Karpas-422 (cell line): ENCODE measurements at regions not wholly inside any gene's neighbourhood (a gene's known extent, or its start where the extent isn't known, plus 50 kb on each side); places are given as distances from the start of the nearest gene placed in this dataset.

Experiments
- DNase-seq: peaks from one replicate; pipeline ENCODE4 v3.0.0-alpha.2; 2015
- H2AFZ ChIP-seq: fragments of 200-600 bp; sonication (generic); 2 replicates; pipeline ENCODE4 v1.6.1; 2014; ENCODE audit warnings: antibody characterized with exemption, low read length, mixed read lengths
- H3K27ac ChIP-seq: fragments of 200-600 bp; sonication (generic); 2 replicates; pipeline ENCODE4 v1.5.1; 2014; ENCODE audit warnings: mild to moderate bottlenecking, low read length, moderate library complexity
- H3K27me3 ChIP-seq: fragments of 200-600 bp; sonication (generic); 2 replicates; pipeline ENCODE4 v1.6.1; 2014; ENCODE audit warnings: low read length, mixed read lengths
- H3K36me3 ChIP-seq: fragments of 200-600 bp; sonication (generic); 2 replicates; pipeline ENCODE4 v1.6.1; 2014; ENCODE audit warnings: low read length, mixed read lengths; ENCODE audit not compliant: insufficient read depth
- H3K4me1 ChIP-seq: fragments of 200-600 bp; sonication (generic); 2 replicates; pipeline ENCODE4 v1.6.1; 2014; ENCODE audit warnings: mild to moderate bottlenecking, low read length, mixed read lengths
- H3K4me2 ChIP-seq: fragments of 200-600 bp; sonication (generic); 2 replicates; pipeline ENCODE4 v1.6.1; 2014; ENCODE audit warnings: low read length, low read depth, mild to moderate bottlenecking; ENCODE audit not compliant: poor library complexity, severe bottlenecking
- H3K4me3 ChIP-seq: fragments of 200-600 bp; sonication (generic); 2 replicates; pipeline ENCODE4 v1.5.1; 2014; ENCODE audit warnings: mild to moderate bottlenecking, antibody characterized with exemption, low read length, mixed read lengths
- H3K79me2 ChIP-seq: fragments of 200-600 bp; sonication (generic); 2 replicates; pipeline ENCODE4 v1.6.1; 2014; ENCODE audit warnings: mild to moderate bottlenecking, low read length, mixed read lengths
- H3K9ac ChIP-seq: fragments of 200-600 bp; sonication (generic); 2 replicates; pipeline ENCODE4 v1.6.0; 2014; ENCODE audit warnings: low read length
- H3K9me2 ChIP-seq: fragments of 200-600 bp; sonication (generic), shearing (Covaris generic); replicated peaks from 2 replicates; pipeline ENCODE4 v1.6.0; 2014; ENCODE audit warnings: mild to moderate bottlenecking, low read length, moderate library complexity; ENCODE audit not compliant: insufficient read depth
- H3K9me3 ChIP-seq: fragments of 300-700, 200-600 bp; sonication (generic); 2 replicates; pipeline ENCODE4 v1.6.1; 2014; ENCODE audit warnings: low read length, mixed read lengths
- H4K20me1 ChIP-seq: fragments of 200-600 bp; sonication (generic); 2 replicates; pipeline ENCODE4 v1.6.1; 2014; ENCODE audit warnings: mild to moderate bottlenecking, antibody characterized with exemption, low read length, low read depth; ENCODE audit not compliant: insufficient read depth

DNA sequence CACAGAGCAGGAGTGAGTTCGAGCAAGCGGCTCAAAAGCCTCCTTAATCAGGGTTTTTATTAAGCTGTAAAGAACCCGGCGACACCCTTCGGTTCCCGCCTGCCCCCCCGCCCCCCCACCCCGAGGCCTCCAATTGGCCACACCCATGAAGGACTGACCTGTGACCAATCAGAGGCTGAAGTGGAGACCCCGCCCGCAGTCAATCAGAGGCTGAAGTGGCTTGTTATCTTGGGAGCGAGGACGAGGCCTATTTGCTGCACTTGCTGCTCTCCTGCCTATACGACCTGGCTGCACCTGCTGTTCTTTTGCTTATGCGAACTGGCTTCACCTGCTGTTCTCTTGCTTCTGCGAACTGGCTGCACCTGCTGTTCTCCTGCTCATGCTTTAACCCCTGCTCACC is 844.9 kb downstream of the OLFM4 start:
- Histone ChIP-seq H3K4me1 (no peaks in the 10 kb centered on the region), H3K27me3 (no peaks in the 10 kb centered on the region), H3K27ac (no peak overlapping the region), H3K36me3 (no peaks in the 10 kb centered on the region), H3K4me3 (no peak overlapping the region), H3K9me3 (peaks cover 38% of the 10 kb centered on the region), H3K9ac (no peak overlapping the region), H3K4me2 (no peak overlapping the region), H4K20me1 (no peaks in the 10 kb centered on the region), H3K79me2 (no peaks in the 10 kb centered on the region), H3K9me2 (no peaks in the 10 kb centered on the region), H2AFZ (no peak overlapping the region)
- DNase-seq = no peak

DNA sequence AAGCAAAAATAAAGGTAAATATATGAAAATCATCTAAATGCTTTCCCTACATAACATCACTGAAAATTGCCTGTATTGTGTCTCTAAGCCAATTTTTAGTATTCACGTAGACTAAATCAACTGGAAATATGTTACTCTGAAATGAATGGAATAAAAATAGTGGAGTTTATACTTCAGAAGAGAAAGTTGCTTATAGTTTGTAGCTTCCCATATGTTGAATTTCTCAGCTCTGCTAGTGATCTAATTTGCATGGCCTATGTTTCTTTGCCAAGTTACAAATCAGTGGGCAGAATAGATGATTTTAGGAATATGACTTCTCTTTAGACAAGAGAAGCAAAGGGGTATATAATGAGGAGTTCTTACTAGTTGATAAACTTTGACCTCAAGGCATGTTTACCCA is 850.2 kb downstream of the OLFM4 start:
- no peak overlapping the region for H3K9ac ChIP-seq
- H3K4me2 ChIP-seq = no peak overlapping the region
- H4K20me1 ChIP-seq = no peaks in the 10 kb centered on the region
- H3K9me3 ChIP-seq = peaks cover 46% of the 10 kb centered on the region
- no peaks in the 10 kb centered on the region for H3K36me3 ChIP-seq
- DNase-seq = no peak
- H3K4me3 ChIP-seq = no peak overlapping the region
- H2AFZ ChIP-seq = no peak overlapping the region
- H3K27me3 ChIP-seq = no peaks in the 10 kb centered on the region
- no peaks in the 10 kb centered on the region for H3K9me2 ChIP-seq
- H3K79me2 ChIP-seq = no peaks in the 10 kb centered on the region
- H3K27ac ChIP-seq = no peak overlapping the region
- no peaks in the 10 kb centered on the region for H3K4me1 ChIP-seq

DNA sequence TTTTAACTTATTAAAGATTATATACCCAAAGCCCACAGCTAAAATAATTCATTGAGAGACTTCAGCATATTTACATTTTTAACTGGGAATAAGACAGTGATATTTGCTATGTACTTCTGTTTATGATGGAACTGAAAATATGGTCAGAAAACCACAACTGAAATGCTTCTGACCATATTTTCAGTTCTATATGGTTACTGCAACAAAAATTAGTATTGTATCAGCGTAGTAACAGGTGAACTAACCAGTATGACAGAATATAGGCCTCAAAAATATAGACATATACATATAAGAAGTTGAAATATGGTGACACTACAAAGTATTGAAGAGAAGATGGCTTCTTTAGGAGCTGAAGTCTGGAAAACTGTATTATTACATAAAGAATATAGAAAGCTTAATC is 857.4 kb downstream of the OLFM4 start:
- no peaks in the 10 kb centered on the region for H3K9me2 ChIP-seq
- no peaks in the 10 kb centered on the region for H3K27me3 ChIP-seq
- H3K4me1 ChIP-seq = no peaks in the 10 kb centered on the region
- H3K9ac ChIP-seq = no peak overlapping the region
- no peak overlapping the region for H3K27ac ChIP-seq
- H3K4me2 ChIP-seq = no peak overlapping the region
- no peak for DNase-seq
- no peaks in the 10 kb centered on the region for H3K79me2 ChIP-seq
- peaks cover 23% of the 10 kb centered on the region for H3K9me3 ChIP-seq
- H4K20me1 ChIP-seq = no peaks in the 10 kb centered on the region
- H2AFZ ChIP-seq = no peak overlapping the region
- H3K36me3 ChIP-seq = no peaks in the 10 kb centered on the region
- no peak overlapping the region for H3K4me3 ChIP-seq

DNA sequence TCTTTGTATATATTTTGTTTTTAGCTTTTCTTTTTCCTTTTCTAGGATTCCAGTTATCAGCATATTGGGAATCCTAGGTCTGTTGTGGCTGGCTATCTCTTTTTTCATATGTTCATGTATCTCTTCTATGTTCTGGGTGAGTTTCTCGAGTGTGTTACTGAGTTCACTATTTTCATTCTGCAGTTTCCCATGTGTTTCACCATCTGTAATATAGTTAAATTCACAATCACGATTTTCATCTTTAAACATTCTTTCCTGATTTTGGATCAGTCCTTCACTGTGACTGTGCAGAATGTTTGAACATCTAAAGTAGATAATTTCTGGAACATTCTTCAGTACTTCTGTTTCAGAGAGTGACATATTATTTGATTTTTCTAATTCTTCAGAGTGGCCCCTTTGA is 862.1 kb downstream of the OLFM4 start:
- Histone ChIP-seq H3K4me1 (no peaks in the 10 kb centered on the region), H3K4me2 (no peak overlapping the region), H3K27me3 (no peaks in the 10 kb centered on the region), H3K9ac (no peak overlapping the region), H3K4me3 (no peak overlapping the region), H4K20me1 (no peaks in the 10 kb centered on the region), H2AFZ (no peak overlapping the region), H3K79me2 (no peaks in the 10 kb centered on the region), H3K36me3 (no peaks in the 10 kb centered on the region; the same call in 1 of the 2 replicates), H3K27ac (no peak overlapping the region), H3K9me3 (peaks cover 18% of the 10 kb centered on the region), H3K9me2 (no peaks in the 10 kb centered on the region)
- no peak for DNase-seq

DNA sequence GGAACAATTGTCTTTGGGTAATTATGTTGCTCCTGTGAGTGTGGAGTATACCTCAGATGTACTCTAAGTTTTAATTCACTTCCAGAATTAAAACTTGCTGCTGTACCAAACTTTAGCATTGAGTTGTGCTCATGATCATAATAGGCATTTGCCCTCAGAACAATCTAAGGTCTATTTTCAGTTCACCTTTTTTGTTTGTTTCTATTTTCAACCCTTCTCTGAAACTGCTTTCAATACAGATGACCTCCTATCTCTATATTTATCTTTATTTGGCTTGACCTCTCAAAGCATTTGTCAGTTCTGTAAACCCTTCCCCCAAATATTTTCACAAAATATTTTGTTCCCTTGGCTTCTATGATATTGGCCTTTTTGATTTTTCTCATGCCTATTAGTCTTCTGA is 873.0 kb downstream of the OLFM4 start:
- Histone ChIP-seq H3K4me1 (no peaks in the 10 kb centered on the region), H3K4me3 (no peak overlapping the region), H3K9me2 (no peaks in the 10 kb centered on the region), H3K9me3 (peaks cover 6% of the 10 kb centered on the region; the same call in 1 of the 2 replicates), H3K36me3 (no peaks in the 10 kb centered on the region), H3K4me2 (no peak overlapping the region), H3K79me2 (no peaks in the 10 kb centered on the region), H2AFZ (no peak overlapping the region), H4K20me1 (no peaks in the 10 kb centered on the region), H3K27me3 (no peaks in the 10 kb centered on the region), H3K27ac (no peak overlapping the region), H3K9ac (no peak overlapping the region)
- no peak for DNase-seq

DNA sequence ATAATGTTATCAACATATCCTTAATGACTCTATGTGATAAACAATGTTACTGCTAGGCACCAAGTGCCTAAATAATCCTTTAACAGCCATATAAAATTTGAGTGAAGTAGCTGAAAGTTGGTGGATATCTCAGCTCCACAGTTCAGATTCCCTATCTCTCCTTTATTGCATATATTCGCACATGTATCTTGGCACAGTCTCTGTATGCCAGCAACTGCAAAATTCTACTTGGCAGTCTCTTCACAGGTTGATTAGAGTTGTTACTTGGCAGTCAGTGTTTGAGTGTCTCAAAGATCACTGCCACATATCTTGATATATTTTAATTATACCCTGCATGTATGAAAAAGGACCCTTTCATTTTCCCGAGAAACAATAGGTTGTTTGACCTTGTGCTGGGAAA is 879.3 kb downstream of the OLFM4 start:
- H3K27me3 ChIP-seq = no peaks in the 10 kb centered on the region
- H3K4me1 ChIP-seq = no peaks in the 10 kb centered on the region
- H3K9me2 ChIP-seq = no peaks in the 10 kb centered on the region
- H3K4me2 ChIP-seq = no peak overlapping the region
- H3K9me3 ChIP-seq = peaks cover 14% of the 10 kb centered on the region
- no peak overlapping the region for H3K27ac ChIP-seq
- no peaks in the 10 kb centered on the region for H4K20me1 ChIP-seq
- no peak overlapping the region for H3K4me3 ChIP-seq
- DNase-seq = no peak
- no peaks in the 10 kb centered on the region for H3K36me3 ChIP-seq
- H3K79me2 ChIP-seq = no peaks in the 10 kb centered on the region
- H2AFZ ChIP-seq = no peak overlapping the region
- no peak overlapping the region for H3K9ac ChIP-seq

DNA sequence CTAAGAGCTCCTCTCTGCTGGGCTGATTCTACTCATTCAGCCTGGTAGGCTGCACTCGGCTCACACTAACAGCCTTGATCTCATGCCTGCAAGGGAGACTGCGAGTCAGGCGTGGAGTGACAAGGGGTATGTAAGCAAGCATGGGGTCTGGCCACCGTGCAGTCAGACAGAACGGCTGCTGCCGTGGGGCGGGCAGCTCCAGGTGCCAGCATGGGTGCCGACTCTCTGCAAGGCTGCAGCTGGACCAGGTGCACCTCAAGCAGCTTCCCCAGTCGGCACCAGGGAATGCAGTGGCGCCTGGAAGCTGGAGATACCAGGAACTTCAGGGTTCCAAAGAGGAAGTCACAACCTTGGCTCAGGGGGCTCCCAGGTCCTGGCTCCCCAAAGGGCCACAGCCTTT is 892.3 kb downstream of the OLFM4 start:
- Histone ChIP-seq H3K36me3 (no peaks in the 10 kb centered on the region), H3K4me2 (no peak overlapping the region), H3K9ac (no peak overlapping the region), H3K9me2 (no peaks in the 10 kb centered on the region), H3K4me1 (no peaks in the 10 kb centered on the region), H3K27ac (no peak overlapping the region), H3K79me2 (no peaks in the 10 kb centered on the region), H2AFZ (no peak overlapping the region), H3K4me3 (no peak overlapping the region), H3K9me3 (peaks cover 16% of the 10 kb centered on the region), H4K20me1 (no peaks in the 10 kb centered on the region), H3K27me3 (no peaks in the 10 kb centered on the region)
- DNase-seq = no peak

DNA sequence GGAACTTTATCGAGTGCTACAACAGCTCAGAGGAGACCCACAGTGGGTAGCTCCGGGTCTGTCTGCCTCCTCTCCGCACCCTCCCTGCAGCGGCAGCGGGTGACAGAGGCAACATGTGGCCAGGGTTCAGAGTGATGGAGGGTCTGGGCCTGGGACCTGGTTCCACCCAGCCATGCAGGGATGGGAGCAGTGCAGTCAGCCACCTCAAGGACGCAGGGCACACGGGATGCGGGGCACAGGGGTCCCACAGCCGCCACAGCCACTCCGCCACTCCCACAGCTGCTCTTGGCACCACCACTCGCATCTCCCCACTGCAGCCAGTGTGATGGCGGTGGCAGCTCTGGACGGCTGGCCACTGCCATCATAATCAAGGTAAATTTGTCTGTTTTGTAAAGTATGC is 892.9 kb downstream of the OLFM4 start:
- H3K9me2 ChIP-seq = no peaks in the 10 kb centered on the region
- DNase-seq = no peak
- peaks cover 19% of the 10 kb centered on the region for H3K9me3 ChIP-seq
- no peaks in the 10 kb centered on the region for H3K36me3 ChIP-seq
- no peak overlapping the region for H3K9ac ChIP-seq
- H3K4me2 ChIP-seq = no peak overlapping the region
- H4K20me1 ChIP-seq = no peaks in the 10 kb centered on the region
- H2AFZ ChIP-seq = no peak overlapping the region
- H3K4me1 ChIP-seq = no peaks in the 10 kb centered on the region
- no peaks in the 10 kb centered on the region for H3K79me2 ChIP-seq
- no peak overlapping the region for H3K4me3 ChIP-seq
- H3K27me3 ChIP-seq = no peaks in the 10 kb centered on the region
- no peak overlapping the region for H3K27ac ChIP-seq

DNA sequence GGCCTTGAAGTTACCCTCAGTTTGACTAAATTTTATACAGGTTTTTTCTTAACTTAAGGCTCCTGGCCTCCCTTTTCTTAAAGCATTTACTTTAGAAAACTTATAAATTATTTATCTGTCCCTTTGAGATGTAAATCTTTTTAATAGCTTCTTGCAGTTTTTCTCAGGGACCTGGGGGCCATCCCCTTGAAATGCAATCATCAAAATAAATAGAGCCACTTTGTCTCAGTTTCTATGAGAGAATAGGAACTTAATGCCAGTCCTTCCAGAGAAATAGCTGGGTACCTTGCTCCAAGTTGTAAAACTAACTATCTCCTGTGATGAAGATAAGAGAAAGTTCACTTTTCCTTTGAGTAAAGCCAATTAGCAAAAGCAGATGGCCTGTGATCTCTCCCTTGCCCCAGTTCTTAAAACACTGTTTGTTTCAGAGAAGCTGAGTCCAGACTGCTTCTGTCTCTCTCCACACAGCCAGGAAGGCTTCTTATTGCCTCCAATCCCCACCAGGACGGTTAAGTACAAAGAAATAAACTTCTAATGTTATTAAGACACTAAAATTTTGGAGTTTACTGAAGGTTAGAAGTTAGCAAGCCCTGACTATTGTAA is 913.1 kb downstream of the OLFM4 start:
- Histone ChIP-seq H3K79me2 (no peaks in the 10 kb centered on the region), H3K9ac (no peak overlapping the region), H4K20me1 (no peaks in the 10 kb centered on the region), H3K4me1 (no peaks in the 10 kb centered on the region), H3K4me3 (no peak overlapping the region), H3K9me3 (peaks cover 19% of the 10 kb centered on the region), H3K27me3 (no peaks in the 10 kb centered on the region), H3K27ac (no peak overlapping the region), H3K4me2 (no peak overlapping the region), H3K36me3 (no peaks in the 10 kb centered on the region), H3K9me2 (no peaks in the 10 kb centered on the region), H2AFZ (no peak overlapping the region)
- DNase-seq = no peak
